Right lobe of liver (tissue), 4 donors: ENCODE measurements at regions not wholly inside any gene's neighbourhood (a gene's known extent, or its start where the extent isn't known, plus 50 kb on each side); places are given as distances from the start of the nearest gene placed in this dataset.

Experiments
- POLR2A ChIP-seq: fragments of 450-650 bp; IDR thresholded peaks from one replicate; pipeline ENCODE4 v1.6.1; 2017; ENCODE audit warnings: antibody characterized with exemption, mild to moderate bottlenecking
- TF ChIP-seq, protein P1 (sequence below), 4 donors: fragments of 200-600 bp in 3 of 4; fragments of 450-650 bp in 1 of 4; IDR thresholded peaks; one replicate each; pipeline versions ENCODE4 v1.5.1 to v1.8.0; 2016 to 2022; ENCODE audit warnings: antibody characterized with exemption in 4 of 4, mild to moderate bottlenecking in 2 of 4
- donor health status: DM: no; HTN: no; CAD: no.
- donor health status: DM: no; HTN: no; CAD: no.
- donor health status: DM: no; HTN: yes; CAD: no.

DNA sequence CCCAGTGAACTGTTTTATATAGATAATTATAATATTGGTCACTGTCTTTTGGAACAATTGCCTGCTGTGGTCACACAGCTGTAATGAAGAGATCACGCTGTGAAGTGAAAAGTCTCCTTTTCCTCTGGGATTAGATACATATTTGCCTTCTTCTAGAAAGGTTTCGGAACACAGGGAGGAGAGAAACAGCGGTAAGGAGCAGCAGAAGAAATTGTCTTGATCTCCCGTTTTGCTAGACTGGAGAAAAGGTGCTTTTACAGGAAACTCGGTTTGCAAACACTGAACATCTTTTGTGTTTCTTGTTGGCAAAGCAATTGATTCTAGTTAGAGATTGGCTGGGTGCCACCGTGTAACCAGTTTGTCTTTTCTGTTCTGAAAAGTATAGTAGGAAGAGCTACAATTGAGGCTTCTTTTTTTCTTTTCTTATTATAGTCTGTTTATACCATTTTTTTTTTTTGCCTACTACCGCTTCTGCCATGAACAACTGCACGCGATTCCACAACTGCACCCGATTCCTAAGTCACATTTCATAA lies 404.1 kb upstream of the ID4 start:
- TF ChIP-seq, protein P1, sequence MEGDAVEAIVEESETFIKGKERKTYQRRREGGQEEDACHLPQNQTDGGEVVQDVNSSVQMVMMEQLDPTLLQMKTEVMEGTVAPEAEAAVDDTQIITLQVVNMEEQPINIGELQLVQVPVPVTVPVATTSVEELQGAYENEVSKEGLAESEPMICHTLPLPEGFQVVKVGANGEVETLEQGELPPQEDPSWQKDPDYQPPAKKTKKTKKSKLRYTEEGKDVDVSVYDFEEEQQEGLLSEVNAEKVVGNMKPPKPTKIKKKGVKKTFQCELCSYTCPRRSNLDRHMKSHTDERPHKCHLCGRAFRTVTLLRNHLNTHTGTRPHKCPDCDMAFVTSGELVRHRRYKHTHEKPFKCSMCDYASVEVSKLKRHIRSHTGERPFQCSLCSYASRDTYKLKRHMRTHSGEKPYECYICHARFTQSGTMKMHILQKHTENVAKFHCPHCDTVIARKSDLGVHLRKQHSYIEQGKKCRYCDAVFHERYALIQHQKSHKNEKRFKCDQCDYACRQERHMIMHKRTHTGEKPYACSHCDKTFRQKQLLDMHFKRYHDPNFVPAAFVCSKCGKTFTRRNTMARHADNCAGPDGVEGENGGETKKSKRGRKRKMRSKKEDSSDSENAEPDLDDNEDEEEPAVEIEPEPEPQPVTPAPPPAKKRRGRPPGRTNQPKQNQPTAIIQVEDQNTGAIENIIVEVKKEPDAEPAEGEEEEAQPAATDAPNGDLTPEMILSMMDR (IDR thresholded peaks at IDR 0.05) = no peak
- no peak for TF ChIP-seq POLR2A
